Heart right ventricle (tissue), 16 donors: ENCODE measurements at regions not wholly inside any gene's neighbourhood (a gene's known extent, or its start where the extent isn't known, plus 50 kb on each side); places are given as distances from the start of the nearest gene placed in this dataset.

Experiments used
- ATAC-seq, 8 donors: fragments of 200-7000 bp; cut with Tn5 transposase; one replicate each; pipeline ENCODE4 v1.9.1; 2020; ENCODE audit warnings: mild to moderate bottlenecking in 8 of 8, moderate library complexity in 8 of 8, moderate number of reproducible peaks in 1 of 8
- DNase-seq, 2 donors: peaks; one replicate each; pipeline ENCODE4 v3.0.0-alpha.2; 2020
- H3K27ac ChIP-seq, 10 donors: fragments of 200-600 bp; sonication (generic) in 2 of 10; one replicate each; pipeline versions ENCODE4 v1.5.0 to v1.8.0; 2020 to 2022; ENCODE audit warnings: mild to moderate bottlenecking in 3 of 10
- H3K27me3 ChIP-seq, 7 donors: fragments of 200-600 bp; one replicate each; pipeline ENCODE4 v1.8.0; 2021 to 2022; ENCODE audit warnings: mild to moderate bottlenecking in 2 of 7
- H3K36me3 ChIP-seq, 9 donors: fragments of 200-600 bp; sonication (generic) in 1 of 9; one replicate each; pipeline versions ENCODE4 v1.5.0 to v1.8.0; 2020 to 2022; ENCODE audit warnings: mild to moderate bottlenecking in 2 of 9
- H3K4me1 ChIP-seq, 9 donors: fragments of 200-600 bp; sonication (generic) in 1 of 9; one replicate each; pipeline versions ENCODE4 v1.5.0 to v1.8.0; 2020 to 2022; ENCODE audit warnings: mild to moderate bottlenecking in 4 of 9
- H3K4me3 ChIP-seq, 10 donors: fragments of 200-600 bp; sonication (generic) in 2 of 10; one replicate each; pipeline versions ENCODE4 v1.5.0 to v1.8.0; 2020 to 2022; ENCODE audit warnings: mild to moderate bottlenecking in 7 of 10, moderate library complexity in 2 of 10
- H3K9me3 ChIP-seq, 11 donors: fragments of 200-600 bp in 10 of 11; sonication (generic) in 2 of 11; one replicate each; pipeline versions ENCODE4 v1.5.0 to v1.8.0; 2013 to 2022; ENCODE audit warnings: mild to moderate bottlenecking in 2 of 11, control low read depth in 1 of 11, moderate library complexity in 1 of 11
- CTCF ChIP-seq, 9 donors: fragments of 200-600 bp; sonication (generic) in 2 of 9; IDR thresholded peaks; one replicate each; pipeline versions ENCODE4 v1.5.0 to v1.8.0; 2021 to 2022; ENCODE audit warnings: antibody characterized with exemption in 9 of 9, mild to moderate bottlenecking in 5 of 9, moderate library complexity in 1 of 9
- WGBS, 2 donors: extraction: QIAGEN DNeasy Blood & Tissue Kit; methylation state at CpG; one replicate each; pipeline ENCODE4 v1.1.7; 2013; ENCODE audit warnings: inconsistent platforms in 1 of 2; 5-methylcytosine and 5-hydroxymethylcytosine counted together
- intact Hi-C, 10 donors: fragments of 100-400 bp; cut with DNase I; formaldehyde crosslinking; loops; one replicate each; pipeline versions ENCODE4 v1.11.1 to v1.14.2; 2022
- donor health status: Arrhythmogenic right ventricular cardiomyopathy.
- donor health status: ischemic (EF 13 %, LVEDD 7.1; RV severe dilation, severe dysfunction).
- donor health status: healthy with polysubstance abuse.
- donor health status: DM: no; HTN: yes; CAD: no.
- donor health status: DM: no; HTN: no; CAD: no.
- donor health status: ischemic (EF 25% LVEDD 6.9; RV normal size, moderate dysfunction).
- donor health status: ischemic (EF 25% LVEDD 5.7; RV mildly dilated, moderate dysfunction).
- donor health status: healthy.
- donor health status: DM: yes; HTN: yes; CAD: no.
- donor health status: Ischemic cardiomyopathy.
- donor health status: ischemic (EF 35%, LVEDD 5.7; RV mildly dilated, moderate dysfunction).
- donor health status: nonischemic (EF 11% LVEDD 7.7; RV severe dilation, severe dysfunction).
- donor health status: DM: yes; HTN: yes; CAD: no.
- donor health status: PGD.
- donor health status: ischemic (EF 29% LVEDD 5.4; RV normal size, mild dysfunction).
- donor health status: nonischemic (EF 23%, LVEDD 6.1; RV moderate dilation, normal function).

- H3K27me3 ChIP-seq = no peaks in the 10 kb centered on the region
- H3K4me3 ChIP-seq = no peak overlapping the region
- H3K9me3 ChIP-seq = peaks cover 0 to 19% (median 5%) of the 10 kb centered on the region in 11 donors
- no peak overlapping the region for H3K27ac ChIP-seq
- no peaks in the 10 kb centered on the region for H3K36me3 ChIP-seq
- H3K4me1 ChIP-seq = no peaks in the 10 kb centered on the region
- no peak for ATAC-seq
- no peak for TF ChIP-seq CTCF (IDR thresholded peaks at IDR 0.05)
- intact Hi-C loops = no loop called here
- no peak for DNase-seq
- 81 to 90% methylated on average over 6 of the region's 6 CpGs for WGBS, 2 donors
These were observed 212.3 kb upstream of the GRAMD2B start for GRCh38 chr5:126210955-126211354.

- H3K36me3 ChIP-seq = no peaks in the 10 kb centered on the region
- ATAC-seq (peak in 7 of 8 donors; percentile 40 to 97 (median 69)), DNase-seq (no peak)
- no peak overlapping the region for H3K4me3 ChIP-seq
- TF ChIP-seq CTCF (IDR thresholded peaks at IDR 0.05) = no peak
- intact Hi-C loops = no loop called here
- no peak overlapping the region for H3K27ac ChIP-seq
- no peaks in the 10 kb centered on the region for H3K27me3 ChIP-seq
- peaks cover 0 to 4% (median 0%) of the 10 kb centered on the region in 9 donors for H3K4me1 ChIP-seq
- H3K9me3 ChIP-seq = peaks cover 0 to 11% (median 0%) of the 10 kb centered on the region in 11 donors
These were observed 203.6 kb upstream of the GRAMD2B start for GRCh38 chr5:126219616-126220015.

- H3K4me3 ChIP-seq = no peak overlapping the region
- DNase-seq = no peak
- H3K4me1 ChIP-seq = peaks cover 0 to 4% (median 0%) of the 10 kb centered on the region in 9 donors
- H3K27me3 ChIP-seq = no peaks in the 10 kb centered on the region
- 89 to 92% methylated on average over 11 of the region's 11 CpGs for WGBS, 2 donors
- intact Hi-C loops = no loop called here
- no peaks in the 10 kb centered on the region for H3K36me3 ChIP-seq
- no peak overlapping the region for H3K27ac ChIP-seq
- peaks cover 0 to 11% (median 0%) of the 10 kb centered on the region in 11 donors for H3K9me3 ChIP-seq
- no peak for TF ChIP-seq CTCF (IDR thresholded peaks at IDR 0.05)
- ATAC-seq = peak in 2 of 8 donors; percentile 33 to 82
These were observed 202.5 kb upstream of the GRAMD2B start for GRCh38 chr5:126220725-126221124.

- intact Hi-C loops = no loop called here
- peaks cover 0 to 11% (median 0%) of the 10 kb centered on the region in 11 donors for H3K9me3 ChIP-seq
- H3K36me3 ChIP-seq = no peaks in the 10 kb centered on the region
- no peak overlapping the region for H3K4me3 ChIP-seq
- H3K27me3 ChIP-seq = no peaks in the 10 kb centered on the region
- no peak for TF ChIP-seq CTCF (IDR thresholded peaks at IDR 0.05)
- peak in 1 of 8 donors; percentile 44 for ATAC-seq
- no peaks in the 10 kb centered on the region for H3K4me1 ChIP-seq
- WGBS, 2 donors = 94 to 95% methylated on average over 14 of the region's 14 CpGs
- no peak for DNase-seq
- H3K27ac ChIP-seq = no peak overlapping the region
These were observed 194.3 kb upstream of the GRAMD2B start for GRCh38 chr5:126228934-126229333.
